H1 (cell line): ENCODE measurements at regions not wholly inside any gene's neighbourhood (a gene's known extent, or its start where the extent isn't known, plus 50 kb on each side); places are given as distances from the start of the nearest gene placed in this dataset.
"Not testable (repeated sequence)": the region's sequence is repeated elsewhere in the genome, so short reads cannot be mapped to it uniquely, and the experiment has no call there.

ENCODE experiments used
- CTCF ChIA-PET: fragments of 300-600 bp; sonication (Branson Sonifier 250); formaldehyde crosslinking; loops from one replicate; lab custom pipeline; 2021; ENCODE audit not compliant: partially characterized antibody; lab: Charles Lee
- POLR2A ChIA-PET: fragments of 300-600 bp; sonication (Branson Sonifier 250); formaldehyde crosslinking; loops from one replicate; lab custom pipeline; 2021; ENCODE audit warnings: inconsistent platforms; ENCODE audit not compliant: partially characterized antibody; lab: Charles Lee
- DNase-seq, 2 experiments: peaks; one replicate each; pipeline versions ENCODE4 v3.0.0 to v3.0.0-alpha.2; 2010 to 2022; ENCODE audit warnings: low spot score in 2 of 2, low read depth in 1 of 2, mixed read lengths in 1 of 2
- FAIRE-seq: peaks from 2 replicates; lab custom pipeline; 2011; peaks lifted over from hg19 to GRCh38; lab: Jason Lieb, UNC
- H2AFZ ChIP-seq: 2 replicates; pipeline ENCODE4 v1.8.1; 2012; ENCODE audit warnings: low read length, inconsistent platforms
- H2AK5ac ChIP-seq: 2 replicates; pipeline ENCODE4 v1.6.1; 2013; ENCODE audit warnings: low read depth, low read length
- H2BK120ac ChIP-seq: replicated peaks from 2 replicates; pipeline ENCODE3; 2013; ENCODE audit warnings: low read depth, low read length, inconsistent platforms
- H2BK12ac ChIP-seq: 2 replicates; pipeline ENCODE4 v1.6.1; 2013; ENCODE audit warnings: low read depth, low read length
- H2BK15ac ChIP-seq: 2 replicates; pipeline ENCODE4 v1.6.1; 2013; ENCODE audit warnings: low read length
- H2BK20ac ChIP-seq: 2 replicates; pipeline ENCODE4 v1.6.1; 2013; ENCODE audit warnings: low read length
- H2BK5ac ChIP-seq: 2 replicates; pipeline ENCODE4 v1.6.1; 2013; ENCODE audit warnings: low read depth, low read length
- H3K14ac ChIP-seq: 2 replicates; pipeline ENCODE4 v1.6.1; 2013; ENCODE audit warnings: inconsistent platforms; ENCODE audit not compliant: insufficient read length
- H3K18ac ChIP-seq: 2 replicates; pipeline ENCODE4 v1.6.1; 2013; ENCODE audit warnings: low read length; ENCODE audit errors: extremely low read depth
- H3K23ac ChIP-seq: 2 replicates; pipeline ENCODE4 v1.6.1; 2013; ENCODE audit warnings: inconsistent platforms; ENCODE audit not compliant: insufficient read length
- H3K23me2 ChIP-seq: 2 replicates; pipeline ENCODE4 v1.6.1; 2013; ENCODE audit warnings: low read depth, low read length
- H3K27ac ChIP-seq: 2 replicates; pipeline ENCODE4 v1.6.1; 2011; ENCODE audit warnings: low read depth, low read length, inconsistent platforms
- H3K27me3 ChIP-seq, 4 experiments: replicated peaks in 1 of 4; 1 replicate in 1 of 4; 2 replicates in 3 of 4; pipeline versions ENCODE4 v1.6.1 to v1.8.1; 2011 to 2013; ENCODE audit warnings: low read length in 3 of 4, mild to moderate bottlenecking in 3 of 4, inconsistent platforms in 2 of 4, mixed read lengths in 2 of 4, moderate library complexity in 1 of 4; ENCODE audit not compliant: control insufficient read depth in 3 of 4, insufficient read depth in 3 of 4; ENCODE audit errors: extremely low read depth in 1 of 4
- H3K36me3 ChIP-seq, 4 experiments: 2 replicates each; pipeline versions ENCODE4 v1.6.1 to v1.8.1; 2011 to 2013; ENCODE audit warnings: mild to moderate bottlenecking in 4 of 4, low read length in 3 of 4, moderate library complexity in 2 of 4, control low read depth in 1 of 4, inconsistent platforms in 1 of 4; ENCODE audit not compliant: insufficient read depth in 4 of 4, control insufficient read depth in 2 of 4
- H3K4ac ChIP-seq: replicated peaks from 2 replicates; pipeline ENCODE3; 2013; ENCODE audit warnings: low read length, low read depth, mixed read lengths, inconsistent platforms; ENCODE audit not compliant: insufficient read length
- H3K4me1 ChIP-seq, 4 experiments: replicated peaks in 1 of 4; 1 replicate in 1 of 4; 2 replicates in 3 of 4; pipeline versions ENCODE4 v1.6.1 to v1.8.1; 2011 to 2013; ENCODE audit warnings: low read length in 3 of 4, inconsistent platforms in 2 of 4, mixed read lengths in 1 of 4; ENCODE audit not compliant: insufficient read depth in 4 of 4, control insufficient read depth in 3 of 4
- H3K4me2 ChIP-seq, 2 experiments: 2 replicates each; pipeline versions ENCODE4 v1.6.1 to v1.8.1; 2011 to 2013; ENCODE audit warnings: low read depth in 2 of 2, low read length in 2 of 2, control low read depth in 1 of 2, inconsistent platforms in 1 of 2, mild to moderate bottlenecking in 1 of 2; ENCODE audit not compliant: insufficient read depth in 1 of 2
- H3K4me3 ChIP-seq, 4 experiments: fragments of 200-600, 300-600 bp in 1 of 4; sonication (generic), shearing (Covaris generic), sonication (Bioruptor Twin) in 1 of 4; 2 replicates each; pipeline versions ENCODE4 v1.5.1 to v1.8.1; 2011 to 2016; ENCODE audit warnings: low read length in 4 of 4, low read depth in 3 of 4, control low read depth in 2 of 4, inconsistent platforms in 2 of 4, mild to moderate bottlenecking in 2 of 4, mixed read lengths in 1 of 4, moderate library complexity in 1 of 4; ENCODE audit not compliant: insufficient read depth in 2 of 4; ENCODE audit errors: extremely low read depth in 1 of 4
- H3K56ac ChIP-seq: replicated peaks from 2 replicates; pipeline ENCODE3; 2013; ENCODE audit warnings: low read depth, mild to moderate bottlenecking, mixed read lengths, low read length, inconsistent platforms; ENCODE audit not compliant: insufficient read length
- H3K79me1 ChIP-seq: 2 replicates; pipeline ENCODE4 v1.6.1; 2013; ENCODE audit warnings: low read depth, low read length, control low read depth
- H3K79me2 ChIP-seq, 2 experiments: 2 replicates each; pipeline versions ENCODE4 v1.6.1 to v1.8.1; 2012 to 2013; ENCODE audit warnings: low read length in 2 of 2, mild to moderate bottlenecking in 2 of 2, inconsistent platforms in 1 of 2; ENCODE audit not compliant: insufficient read depth in 2 of 2, control insufficient read depth in 1 of 2
- H3K9ac ChIP-seq, 4 experiments: replicated peaks in 1 of 4; 1 replicate in 1 of 4; 2 replicates in 3 of 4; pipeline versions ENCODE4 v1.6.1 to v1.8.1; 2011 to 2013; ENCODE audit warnings: low read depth in 3 of 4, low read length in 3 of 4, control low read depth in 2 of 4, mild to moderate bottlenecking in 2 of 4, moderate library complexity in 2 of 4, inconsistent platforms in 1 of 4; ENCODE audit errors: extremely low read depth in 1 of 4
- H3K9me3 ChIP-seq, 2 experiments: 2 replicates each; pipeline versions ENCODE4 v1.6.1 to v1.8.1; 2012 to 2013; ENCODE audit warnings: mild to moderate bottlenecking in 2 of 2, moderate library complexity in 2 of 2, control low read depth in 1 of 2, inconsistent platforms in 1 of 2, low read depth in 1 of 2, low read length in 1 of 2, mixed read lengths in 1 of 2; ENCODE audit not compliant: insufficient read depth in 2 of 2
- H4K20me1 ChIP-seq, 2 experiments: replicated peaks in 1 of 2; 2 replicates each; pipeline versions ENCODE3 to v1.8.1; 2011 to 2013; ENCODE audit warnings: inconsistent platforms in 2 of 2, low read length in 2 of 2, mild to moderate bottlenecking in 1 of 2; ENCODE audit not compliant: insufficient read depth in 2 of 2, control insufficient read depth in 1 of 2
- H4K5ac ChIP-seq: 2 replicates; pipeline ENCODE4 v1.6.1; 2013; ENCODE audit warnings: low read length, low read depth, mixed read lengths, inconsistent platforms; ENCODE audit not compliant: insufficient read length
- H4K8ac ChIP-seq: 2 replicates; pipeline ENCODE4 v1.8.0; 2013; ENCODE audit warnings: mild to moderate bottlenecking, moderate library complexity, low read length, inconsistent platforms; ENCODE audit not compliant: insufficient read depth; ENCODE audit errors: extremely low read depth
- H4K91ac ChIP-seq: replicated peaks from 2 replicates; pipeline ENCODE3; 2013; ENCODE audit warnings: low read length, mixed read lengths, inconsistent platforms; ENCODE audit not compliant: insufficient read length
- WGBS, 2 experiments: shearing (Covaris generic) in 1 of 2; methylation state at CpG; one replicate each; pipeline versions ENCODE4 v1.1.6 to v1.1.7; 2013 to 2015; ENCODE audit warnings: low lambda C conversion rate in 2 of 2, mixed read lengths in 2 of 2, inconsistent platforms in 1 of 2, low coverage in 1 of 2, missing lambda C conversion rate in 1 of 2; ENCODE audit not compliant: insufficient replicate concordance in 2 of 2, insufficient coverage in 1 of 2, insufficient read length in 1 of 2; ENCODE audit errors: extremely low coverage in 1 of 2, missing lambda C conversion rate in 1 of 2; 5-methylcytosine and 5-hydroxymethylcytosine counted together

DNA sequence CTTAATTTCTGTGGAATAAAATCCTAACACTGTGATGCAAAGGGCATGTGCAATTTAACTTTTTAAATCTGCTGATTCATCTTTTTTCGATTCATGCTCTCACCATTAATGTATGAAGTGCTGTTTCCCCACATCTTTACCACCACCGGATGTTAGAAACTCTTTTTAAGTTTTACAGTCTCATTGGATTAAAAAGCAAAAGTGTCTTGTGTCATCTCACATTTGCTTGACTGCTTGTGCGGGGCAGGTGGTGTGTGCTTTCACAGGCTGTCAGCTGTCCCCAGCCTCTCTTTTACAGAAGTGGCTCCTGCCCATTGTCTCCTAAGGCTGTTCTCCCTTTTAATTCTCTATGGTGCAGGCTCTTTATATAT lies 71.4 kb downstream of the ARHGAP11B start:
- H2BK20ac ChIP-seq, H3K4ac ChIP-seq, H3K23ac ChIP-seq, H4K91ac ChIP-seq, H3K9me3 ChIP-seq, DNase-seq, H3K79me2 ChIP-seq, H4K20me1 ChIP-seq, H3K4me1 ChIP-seq, H3K27me3 ChIP-seq, H3K23me2 ChIP-seq, POLR2A ChIA-PET, H3K27ac ChIP-seq, H4K5ac ChIP-seq, H3K4me3 ChIP-seq, H2AK5ac ChIP-seq, H3K79me1 ChIP-seq, CTCF ChIA-PET, H2BK12ac ChIP-seq, H4K8ac ChIP-seq, FAIRE-seq, H2BK5ac ChIP-seq, H2BK120ac ChIP-seq, H3K14ac ChIP-seq, H3K9ac ChIP-seq, H2BK15ac ChIP-seq, H3K18ac ChIP-seq, H3K56ac ChIP-seq, H3K36me3 ChIP-seq, H2AFZ ChIP-seq, H3K4me2 ChIP-seq: not testable (repeated sequence)
- 86% methylated on average over 2 of the region's 3 CpGs; no CpG with 5 or more reads in 1 of the 2 experiments for WGBS, 2 experiments

DNA sequence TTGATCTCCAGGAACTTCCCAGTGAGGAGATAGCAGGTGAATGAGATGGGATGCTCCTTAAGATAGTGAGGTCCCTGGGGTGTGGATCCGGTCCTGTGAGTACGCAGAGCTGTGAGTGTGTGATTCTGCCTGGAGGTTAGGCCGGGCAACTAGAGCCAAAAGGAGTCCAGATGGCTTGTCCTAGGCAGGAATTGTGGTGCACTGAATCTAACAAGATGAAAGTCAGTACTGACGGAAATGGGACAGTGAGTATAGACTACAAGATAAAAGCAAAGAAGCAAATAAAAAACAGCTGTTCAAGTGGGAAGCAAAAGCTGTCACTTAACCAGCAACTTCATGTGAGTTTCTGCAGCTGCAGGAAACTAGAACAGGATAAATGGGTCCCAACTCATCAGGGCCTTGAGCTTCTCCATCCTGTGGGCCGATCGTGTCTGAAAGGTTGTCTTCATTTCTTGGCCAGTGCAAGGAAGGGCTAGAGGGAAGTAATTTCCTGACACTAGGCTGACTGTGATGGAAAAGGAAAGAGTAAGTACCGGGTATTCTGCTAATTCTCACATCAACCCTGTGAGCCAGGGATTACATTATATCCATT lies 74.2 kb downstream of the ARHGAP11B start:
- H3K23ac ChIP-seq, H3K4me3 ChIP-seq, H4K91ac ChIP-seq, H3K27me3 ChIP-seq, H3K14ac ChIP-seq, H3K4ac ChIP-seq, H3K56ac ChIP-seq, H2AFZ ChIP-seq, FAIRE-seq, H2AK5ac ChIP-seq, H4K5ac ChIP-seq, H3K79me2 ChIP-seq, H4K20me1 ChIP-seq, H2BK12ac ChIP-seq, H3K4me2 ChIP-seq, CTCF ChIA-PET, POLR2A ChIA-PET, H3K36me3 ChIP-seq, H3K79me1 ChIP-seq, H3K27ac ChIP-seq, H4K8ac ChIP-seq, H3K9me3 ChIP-seq, H3K23me2 ChIP-seq, H2BK15ac ChIP-seq, H2BK5ac ChIP-seq, DNase-seq, H3K4me1 ChIP-seq, H2BK20ac ChIP-seq, H3K9ac ChIP-seq, H3K18ac ChIP-seq, H2BK120ac ChIP-seq: not testable (repeated sequence)
- WGBS, 2 experiments = no CpG with 5 or more reads among the region's 7 CpGs
